Ecto neural progenitor cell (in vitro differentiated cells): ENCODE measurements at regions not wholly inside any gene's neighbourhood (a gene's known extent, or its start where the extent isn't known, plus 50 kb on each side); places are given as distances from the start of the nearest gene placed in this dataset.
"Not testable (repeated sequence)": the region's sequence is repeated elsewhere in the genome, so short reads cannot be mapped to it uniquely, and the experiment has no call there.

Experiments used
- DNase-seq: peaks from one replicate; pipeline ENCODE4 v3.0.0-alpha.2; 2018; ENCODE audit warnings: low spot score

DNA sequence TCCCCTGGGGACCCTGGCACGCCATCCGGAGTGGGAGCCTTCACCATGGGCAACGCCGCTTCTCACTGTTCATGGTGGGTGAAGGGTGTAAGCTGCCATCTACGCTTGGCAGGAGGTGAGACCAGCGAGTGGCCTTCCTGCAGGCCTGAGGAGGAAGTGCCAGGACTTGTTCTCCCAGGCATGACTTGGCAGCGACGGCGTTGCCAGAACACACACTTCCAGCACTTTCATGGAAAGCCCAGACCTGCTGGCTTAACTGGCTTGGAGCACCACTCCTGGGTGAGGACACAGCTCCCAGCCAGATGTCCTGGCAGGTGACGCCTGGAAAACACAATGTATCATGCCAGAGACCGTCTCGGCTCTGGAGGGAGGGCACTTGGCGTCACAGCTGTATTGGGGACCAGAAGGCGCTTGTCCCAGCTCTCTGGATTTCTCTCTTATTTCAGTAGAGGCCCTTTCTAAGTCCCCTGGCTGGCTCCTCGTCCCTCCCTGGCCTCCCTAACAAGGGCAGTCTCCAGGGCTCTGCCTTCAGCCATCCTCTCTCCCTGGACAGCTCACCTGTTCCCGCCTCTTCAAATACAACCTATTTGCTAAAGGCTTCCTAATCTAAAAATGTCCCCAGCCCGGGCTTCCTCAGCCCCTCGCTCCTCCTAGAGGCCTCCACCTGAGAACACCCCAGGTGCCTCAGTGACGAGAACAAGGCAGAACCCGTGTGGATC is 188.3 kb downstream of the OLFM1 start:
- no peak for DNase-seq

DNA sequence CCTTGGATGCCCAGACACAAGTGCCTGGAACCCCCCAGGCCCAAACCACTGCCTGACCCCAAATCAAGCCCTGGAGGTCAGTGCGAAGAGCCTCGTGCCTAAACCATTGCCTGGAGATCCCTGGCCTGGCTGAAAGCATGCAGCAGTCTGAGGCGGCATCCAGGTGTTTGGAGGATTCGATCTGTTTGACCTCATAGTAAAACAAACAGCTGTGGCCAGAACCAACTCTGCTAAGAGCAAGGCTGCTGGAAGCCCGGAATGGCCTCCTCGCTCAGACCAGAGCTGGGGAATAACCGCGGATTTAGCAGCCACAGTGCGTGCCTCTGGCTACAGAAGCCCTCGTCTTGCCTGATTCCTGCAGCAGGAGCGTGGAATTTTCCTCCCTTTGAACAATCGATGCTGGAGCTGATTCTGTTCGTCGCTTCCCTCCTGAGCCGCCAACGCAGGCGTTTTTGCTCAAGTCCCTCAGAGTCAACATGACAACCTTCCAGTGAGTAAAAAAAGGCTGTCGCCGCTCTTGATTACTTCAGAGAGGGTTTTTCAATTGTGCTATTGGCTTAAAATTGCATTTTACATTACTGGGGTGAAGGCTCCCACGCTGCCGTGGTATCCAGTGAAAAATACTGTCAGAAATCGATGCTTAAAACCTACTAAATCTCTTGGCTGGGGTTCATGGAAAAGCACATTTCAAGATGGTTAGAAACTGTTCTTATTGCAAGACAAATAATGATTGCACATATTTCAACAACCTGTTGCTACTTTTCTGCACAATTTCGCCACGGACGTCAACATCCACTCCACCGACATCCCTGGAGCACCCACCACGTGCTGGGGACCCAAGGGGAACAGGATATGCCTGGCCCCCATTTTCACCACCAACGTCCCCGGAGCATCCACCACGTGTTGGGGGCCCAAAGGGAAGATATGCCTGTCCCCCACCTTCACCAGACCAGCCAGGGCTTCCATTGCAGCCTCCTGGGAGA is 190.0 kb downstream of the OLFM1 start:
- DNase-seq: no peak

DNA sequence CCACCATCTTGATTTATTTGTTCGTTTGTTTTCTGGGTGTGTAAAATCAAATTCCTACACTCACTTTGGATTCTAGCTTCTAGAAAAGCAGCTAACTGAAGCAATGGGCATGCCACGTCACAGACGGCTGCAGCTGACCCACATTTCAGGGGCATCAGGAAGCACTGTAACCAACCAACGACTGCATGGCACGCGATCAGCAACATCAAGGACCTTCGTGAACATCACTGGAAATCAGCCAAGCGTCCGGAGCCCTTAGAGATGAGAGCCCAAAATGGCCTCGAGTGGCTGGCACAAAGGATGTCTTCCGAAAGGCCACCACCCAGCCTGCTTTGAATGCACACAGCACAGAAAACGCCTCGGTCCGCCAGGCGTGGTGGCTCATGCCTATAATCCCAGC is 191.1 kb downstream of the OLFM1 start:
- no peak for DNase-seq

DNA sequence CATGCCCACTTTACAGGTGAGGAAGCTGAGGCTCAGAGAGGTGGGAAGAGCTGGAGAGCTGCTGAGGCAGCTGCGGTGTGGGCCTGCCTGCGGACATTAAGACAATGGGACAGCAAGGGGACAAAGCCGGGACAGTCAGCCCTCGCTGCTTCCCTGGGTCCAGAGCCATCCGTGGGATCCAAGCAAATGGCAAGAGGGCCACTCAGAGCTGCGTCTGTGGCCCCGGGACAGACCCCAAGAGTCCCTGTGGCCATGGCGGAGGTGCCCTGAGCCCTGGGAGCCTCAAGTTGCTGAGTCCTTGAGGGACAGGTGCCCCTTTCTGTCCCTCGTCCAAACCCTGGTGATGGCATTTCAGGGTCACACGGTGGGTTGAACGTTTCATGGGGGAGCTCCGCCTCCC is 191.9 kb downstream of the OLFM1 start:
- no peak for DNase-seq

DNA sequence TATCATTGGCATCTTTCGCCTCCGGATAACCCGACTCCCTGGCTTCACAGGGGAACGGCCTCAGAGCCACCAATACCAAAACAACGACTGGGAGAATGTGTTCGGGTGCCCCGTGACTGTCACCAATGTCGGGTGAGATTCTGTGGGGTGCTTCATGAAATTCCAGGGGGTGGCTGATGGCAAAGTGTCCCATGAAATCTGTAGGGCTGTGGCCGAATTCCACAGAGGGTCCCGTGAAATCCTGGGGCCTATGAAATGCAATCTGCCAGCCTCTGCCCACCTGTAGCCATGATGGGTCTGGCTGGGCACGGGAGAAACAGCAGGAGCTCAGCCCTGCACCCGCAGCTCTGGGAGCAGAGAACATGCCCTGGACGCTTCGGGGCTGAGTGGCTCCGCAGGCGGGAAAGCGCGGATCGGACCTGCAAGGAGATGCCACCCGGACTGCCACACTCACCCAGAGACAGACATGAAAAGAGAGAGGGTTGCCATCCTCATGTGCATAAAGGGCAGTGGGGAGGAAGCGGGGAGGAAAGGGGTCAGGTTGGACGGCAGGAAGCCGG is 192.4 kb downstream of the OLFM1 start:
- no peak for DNase-seq

DNA sequence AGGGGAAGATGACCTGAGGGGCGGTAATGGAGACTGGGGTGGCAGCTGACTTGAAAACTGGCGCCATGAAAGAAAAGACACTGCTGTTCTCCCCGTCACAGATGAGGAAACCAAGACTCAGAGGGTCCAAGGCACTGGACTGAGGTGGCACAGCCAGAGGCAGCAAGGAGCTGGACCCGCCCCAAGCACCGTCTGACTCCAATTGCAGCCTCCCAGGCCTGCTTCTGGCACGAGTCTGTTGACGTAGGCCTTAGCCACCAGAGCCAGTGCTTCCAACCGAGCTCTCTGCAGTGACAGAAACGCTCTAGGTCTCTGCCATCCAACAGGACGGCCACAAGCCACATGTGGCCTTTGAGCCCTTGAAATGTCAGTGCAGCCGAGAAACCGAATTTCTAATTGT is 193.2 kb downstream of the OLFM1 start:
- no peak for DNase-seq

DNA sequence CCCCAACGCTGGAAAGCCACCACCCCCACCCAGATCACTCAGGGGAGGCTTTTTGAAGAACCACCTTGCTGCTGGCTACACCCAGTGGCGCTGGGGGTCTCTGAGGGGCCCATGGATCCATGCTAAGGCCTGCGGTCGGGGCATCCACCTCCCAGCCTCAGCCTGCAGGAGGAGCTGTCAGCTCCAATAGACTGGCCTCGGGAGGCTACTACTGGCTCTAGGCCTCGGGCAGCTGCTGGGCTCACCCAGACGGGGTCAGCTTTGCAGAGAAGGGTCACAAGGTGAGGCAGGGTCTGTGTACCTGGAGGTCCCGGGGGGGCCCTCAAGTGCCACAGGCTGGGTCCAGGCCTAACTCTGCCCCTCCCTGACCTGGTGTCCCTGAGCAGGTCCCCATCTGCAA is 193.7 kb downstream of the OLFM1 start:
- peak; percentile 66 for DNase-seq

DNA sequence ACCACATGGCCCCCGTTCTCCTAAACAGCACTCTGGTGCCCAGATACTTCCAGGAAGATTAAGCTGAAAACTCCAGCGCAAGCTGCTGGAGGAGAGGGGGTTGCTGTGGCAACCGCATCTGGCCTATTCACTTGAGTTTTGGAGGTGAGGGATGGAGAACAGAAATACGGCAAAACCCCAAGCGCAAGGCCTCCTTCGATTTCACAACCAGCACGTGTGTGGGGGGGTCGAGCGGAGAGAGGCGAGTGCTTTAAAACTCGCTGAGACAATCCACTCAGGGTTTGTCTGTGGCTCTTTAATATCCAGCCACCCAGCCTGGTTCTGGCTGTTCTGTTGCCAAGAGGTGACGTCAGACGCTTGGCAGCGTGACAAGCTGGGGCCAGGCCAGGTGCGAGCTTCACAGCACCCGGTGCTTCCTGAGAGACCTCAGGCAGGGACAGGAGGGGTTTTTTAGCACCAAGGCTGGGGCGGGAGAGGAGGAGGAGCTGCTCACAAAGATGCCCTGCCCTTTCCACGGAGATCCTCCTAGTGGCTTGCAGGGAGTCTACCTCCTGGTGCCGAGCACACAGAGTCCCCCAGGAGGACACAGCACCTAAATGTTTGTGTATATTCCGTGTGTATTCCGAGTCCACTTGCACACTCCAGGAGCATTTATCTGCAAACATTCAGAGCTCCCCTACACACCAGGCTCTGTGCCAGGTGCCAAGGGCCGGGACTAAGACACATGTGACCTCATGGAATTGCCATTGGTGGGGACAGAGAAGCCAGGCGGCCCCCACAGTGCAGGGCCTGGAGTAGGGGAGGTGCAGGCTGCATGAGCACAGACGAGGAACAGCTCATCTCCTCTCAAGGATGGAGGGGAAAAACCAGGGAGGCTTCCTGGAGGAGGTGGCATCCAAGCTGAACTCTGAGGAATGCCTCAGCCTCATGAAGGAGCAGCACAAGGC is 194.6 kb downstream of the OLFM1 start:
- no peak for DNase-seq

DNA sequence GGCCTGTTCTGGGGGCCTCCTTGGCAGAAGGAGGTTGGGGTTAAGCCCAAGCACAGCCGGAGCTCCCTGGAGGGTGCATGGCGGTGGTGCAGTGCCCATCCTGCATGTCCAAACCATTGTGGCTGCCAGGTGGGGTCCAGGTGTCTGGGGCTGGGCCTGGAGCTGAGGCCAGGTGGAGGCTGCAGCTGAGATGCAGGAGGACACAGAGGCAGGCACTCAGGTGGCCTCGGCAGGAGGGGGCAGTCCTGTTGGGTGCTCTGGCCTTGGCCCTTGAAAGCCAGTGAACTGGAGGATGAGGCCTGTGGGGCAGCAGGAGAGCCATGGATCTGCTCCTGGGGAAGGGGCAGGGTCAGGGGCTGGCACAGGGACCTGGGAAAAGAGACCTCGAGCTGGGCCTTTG is 195.3 kb downstream of the OLFM1 start:
- no peak for DNase-seq

DNA sequence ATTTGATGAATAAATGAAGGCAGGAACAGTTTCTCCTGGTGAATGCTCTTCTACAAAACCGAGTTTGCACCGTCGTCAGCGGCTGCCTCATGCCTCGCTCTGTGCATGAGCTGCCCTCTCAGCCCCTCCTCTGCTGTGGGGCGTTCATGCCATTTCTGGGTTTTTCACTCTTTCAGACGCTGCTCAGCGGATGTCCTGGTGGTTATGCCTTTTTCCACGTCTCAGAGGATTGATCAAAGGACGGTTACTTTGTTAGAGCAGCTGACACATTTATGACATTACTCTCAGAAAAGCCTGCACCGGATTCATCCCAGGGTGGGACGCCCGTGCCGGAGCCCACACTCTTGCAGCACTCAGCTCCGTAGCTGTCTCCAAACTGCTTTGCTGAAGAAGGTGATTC is 195.9 kb upstream of the PPP1R26 start:
- no peak for DNase-seq

DNA sequence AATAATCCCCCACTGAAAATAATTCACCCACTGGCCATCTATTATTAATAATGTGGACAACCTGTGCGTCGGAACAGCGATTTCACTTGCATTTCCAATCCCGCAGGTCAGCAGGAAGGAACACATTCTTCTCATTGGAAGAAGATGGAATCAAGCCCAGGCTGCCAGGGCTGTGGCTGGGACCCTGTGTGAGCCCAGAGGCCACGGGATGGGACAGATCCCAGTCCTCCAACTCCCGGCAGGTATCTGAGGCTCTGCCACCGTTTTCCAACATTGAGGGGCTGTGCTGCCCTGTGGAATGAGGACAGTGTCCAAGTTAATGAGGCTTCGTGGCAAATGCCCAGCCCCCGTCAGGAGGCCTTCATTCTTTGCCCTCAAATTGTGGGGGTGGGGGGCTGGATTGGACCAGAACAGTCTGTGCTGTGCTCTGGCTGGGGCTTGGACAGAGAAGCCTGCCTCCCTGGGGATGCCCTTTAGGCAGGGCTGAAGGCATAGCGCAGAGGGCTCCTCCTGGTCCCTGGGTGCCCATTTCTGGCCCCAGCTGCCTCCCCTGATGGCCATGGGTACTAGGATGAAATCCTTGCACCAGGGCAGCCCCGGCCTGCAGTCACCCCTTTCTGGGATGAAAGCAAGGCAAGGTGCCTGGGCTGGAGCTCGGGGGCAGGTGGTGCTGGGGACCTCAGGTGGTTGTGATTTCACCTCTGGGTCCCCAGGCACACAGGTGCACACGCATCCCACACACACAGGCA is 195.0 kb upstream of the PPP1R26 start:
- no peak for DNase-seq

DNA sequence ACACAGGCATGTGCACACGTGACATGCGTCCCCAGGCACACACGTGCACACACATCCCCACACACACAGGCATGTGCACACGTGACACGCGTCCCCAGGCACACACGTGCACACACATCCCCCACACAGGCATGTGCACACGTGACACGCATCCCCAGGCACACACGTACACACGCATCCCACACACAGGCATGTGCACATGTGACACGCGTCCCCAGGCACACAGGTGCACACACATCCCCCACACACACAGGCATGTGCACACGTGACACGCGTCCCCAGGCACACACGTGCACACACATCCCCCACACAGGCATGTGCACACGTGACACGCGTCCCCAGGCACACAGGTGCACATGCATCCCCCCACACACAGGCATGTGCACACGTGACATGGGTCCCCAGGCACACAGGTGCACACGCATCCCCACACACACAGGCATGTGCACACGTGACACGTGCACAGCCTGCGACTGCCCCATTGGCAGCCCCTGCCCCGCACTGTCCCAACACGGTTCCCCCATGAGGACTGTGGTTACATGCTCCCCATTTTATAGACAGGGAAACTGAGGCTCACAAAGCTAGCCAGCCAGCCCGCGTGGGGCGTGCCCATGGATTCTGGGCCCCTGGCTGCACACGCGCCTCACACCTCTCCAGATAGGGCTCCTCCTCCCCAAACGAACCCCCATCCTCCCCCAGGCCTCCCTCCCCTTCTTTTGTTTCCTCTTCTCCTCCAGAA is 193.2 kb upstream of the PPP1R26 start:
- not testable (repeated sequence) for DNase-seq

DNA sequence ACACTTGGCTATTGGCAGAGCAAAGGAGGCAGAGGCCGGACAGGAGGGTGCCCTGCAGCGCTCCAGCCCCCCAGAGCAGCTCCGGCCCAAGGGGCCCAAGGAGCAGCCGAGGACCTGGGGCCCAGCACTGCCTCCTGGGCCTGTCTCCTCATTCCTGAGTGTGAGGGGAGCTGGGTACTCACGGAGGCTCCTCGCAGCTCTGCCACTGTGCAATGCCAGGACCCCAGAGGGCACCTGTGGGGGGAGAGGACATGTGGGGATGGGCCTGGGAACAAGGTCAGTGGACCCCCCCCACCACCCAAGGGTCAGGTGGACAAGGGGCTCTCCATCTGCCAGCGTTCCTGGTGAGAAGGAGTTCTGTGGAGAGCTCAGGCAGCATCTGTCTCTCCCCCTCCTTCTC is 192.6 kb upstream of the PPP1R26 start:
- no peak for DNase-seq

DNA sequence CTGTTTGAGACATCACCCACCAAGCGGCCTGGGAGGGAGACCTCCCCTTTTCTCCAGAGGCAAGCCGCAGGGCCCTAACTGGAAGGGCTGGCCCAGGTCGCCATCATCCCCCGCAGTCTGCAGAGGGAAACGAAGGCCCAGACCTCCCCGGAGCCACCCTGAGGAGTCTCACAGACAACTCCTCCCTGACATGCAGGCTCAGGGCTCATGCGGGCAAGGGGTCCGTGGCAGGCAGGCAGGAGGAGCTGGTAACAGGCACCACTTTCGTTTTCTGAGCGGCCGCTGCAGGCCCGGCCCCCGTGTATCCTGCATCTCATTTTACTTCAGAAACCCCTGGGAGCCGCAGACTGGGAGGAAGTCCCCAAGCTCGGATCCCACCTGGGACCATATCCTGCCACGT is 192.0 kb upstream of the PPP1R26 start:
- DNase-seq: no peak

DNA sequence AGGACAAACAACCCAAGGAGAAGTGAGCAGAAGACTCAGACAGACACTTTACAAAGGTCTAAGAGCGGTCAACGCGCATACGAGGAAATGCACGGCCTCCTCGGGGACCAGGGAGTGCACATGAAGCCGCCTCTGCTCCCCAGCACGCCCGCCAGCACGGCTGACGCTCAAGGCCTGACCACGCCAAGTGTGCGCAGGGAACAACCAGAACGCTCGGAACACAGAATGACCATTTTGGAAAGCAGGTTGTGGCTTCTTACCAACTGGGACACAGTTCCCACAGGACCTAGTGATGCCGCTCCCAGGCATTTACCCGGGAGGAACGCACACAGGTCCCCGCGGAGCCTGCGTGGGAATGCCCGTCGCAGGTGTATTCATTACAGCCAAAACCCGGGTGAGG is 191.5 kb upstream of the PPP1R26 start:
- DNase-seq: no peak

DNA sequence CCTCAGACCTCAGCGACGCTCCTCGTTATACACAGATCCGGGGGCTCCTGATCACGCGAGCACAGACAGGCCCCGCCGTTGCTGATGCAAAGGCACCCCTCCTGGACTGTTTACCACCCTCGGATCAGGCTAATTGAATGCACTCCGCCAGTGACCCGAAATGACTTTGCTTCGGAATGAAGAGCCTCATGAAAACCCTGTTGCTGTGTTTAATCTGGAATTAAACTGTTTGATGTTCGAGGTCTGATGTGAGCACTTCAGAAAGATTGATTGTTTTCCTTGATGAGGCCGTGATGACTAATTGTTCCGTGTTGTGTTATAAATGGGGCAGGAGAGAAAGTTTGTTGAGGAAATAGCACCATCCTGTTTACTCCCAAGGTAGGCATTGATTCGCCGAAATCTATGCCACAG is 190.5 kb upstream of the PPP1R26 start:
- DNase-seq: no peak

DNA sequence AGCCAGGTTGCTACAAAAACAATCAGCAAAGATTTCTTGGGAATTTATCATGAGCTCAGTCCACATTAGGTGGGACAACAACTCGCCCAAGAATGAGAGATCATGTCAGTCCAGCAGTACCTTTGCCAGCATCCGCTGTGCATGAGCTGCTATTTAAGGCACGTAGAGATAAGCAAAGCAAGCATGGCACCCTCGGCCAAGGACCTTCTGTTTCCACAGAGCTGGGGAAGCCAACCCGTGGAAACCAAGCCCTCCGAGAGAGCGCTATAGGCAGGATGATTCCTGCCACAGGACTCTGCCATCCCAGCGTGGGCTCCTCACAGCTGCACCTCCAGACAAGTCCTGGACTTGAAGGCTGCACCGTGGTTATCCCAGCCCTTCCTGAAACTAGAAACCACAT is 189.5 kb upstream of the PPP1R26 start:
- no peak for DNase-seq

DNA sequence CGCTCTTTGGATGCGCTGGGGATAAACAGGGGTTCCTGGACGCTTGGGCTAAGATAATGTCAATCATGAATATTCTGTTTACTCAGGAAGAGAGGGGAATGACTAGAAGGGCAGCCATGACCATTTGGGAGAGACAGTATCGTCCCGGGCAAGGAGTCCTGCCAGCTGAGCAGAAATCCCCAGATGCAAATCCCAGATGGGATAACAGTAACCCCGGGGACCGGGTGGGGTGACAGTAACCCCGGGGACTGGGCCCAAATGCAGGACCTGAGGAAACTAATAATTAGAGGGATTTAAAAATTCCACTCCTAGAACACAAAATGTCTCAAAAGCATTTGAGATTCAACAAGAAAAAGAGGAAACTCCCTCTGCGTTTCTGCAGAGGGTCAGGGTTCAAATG is 189.0 kb upstream of the PPP1R26 start:
- no peak for DNase-seq

DNA sequence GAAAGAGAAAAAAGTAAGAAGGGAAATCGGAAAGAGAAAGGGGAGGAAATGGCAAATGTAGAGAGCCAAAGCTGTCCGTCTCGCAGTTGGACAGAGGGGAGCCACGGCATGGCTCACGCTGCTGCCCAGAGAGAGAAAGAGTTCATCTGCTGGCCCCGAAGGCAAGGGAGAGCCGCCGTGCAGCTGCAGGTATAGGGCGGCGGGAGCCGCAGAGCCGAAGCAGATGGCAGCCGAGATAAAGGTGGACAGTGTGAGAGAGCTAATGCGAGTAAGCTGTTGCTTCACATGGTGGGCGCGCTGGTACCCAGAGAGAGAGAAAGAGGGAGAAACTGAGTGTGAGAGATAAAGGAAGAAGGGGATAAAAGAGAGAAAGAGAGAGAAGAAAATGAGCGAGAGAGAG is 188.4 kb upstream of the PPP1R26 start:
- no peak for DNase-seq

DNA sequence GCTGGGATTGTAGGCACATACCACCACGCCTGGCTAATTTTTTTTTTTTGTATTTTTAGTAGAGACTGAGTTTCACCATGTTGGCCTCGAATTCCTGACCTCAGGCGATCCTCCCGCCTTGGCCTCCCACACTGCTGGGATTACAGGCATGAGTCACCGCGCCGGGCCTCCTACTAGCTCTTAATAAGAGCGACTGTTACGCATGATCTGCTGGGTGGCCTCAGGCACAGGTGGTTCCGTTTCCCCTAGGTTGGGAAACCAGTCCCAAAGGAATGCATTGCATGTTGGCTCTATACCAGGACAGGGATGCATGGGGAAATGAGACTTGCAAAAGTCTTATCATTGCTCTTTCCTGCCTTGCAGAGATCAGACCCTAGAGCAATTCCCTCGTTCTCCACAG is 184.7 kb upstream of the PPP1R26 start:
- DNase-seq: no peak
